ENCODE measurements at regions not wholly inside any gene's neighbourhood (a gene's known extent, or its start where the extent isn't known, plus 50 kb on each side); places are given as distances from the start of the nearest gene placed in this dataset.

- H3K36me3 Mint-ChIP-seq (ENCODE audit: low read depth): no peaks in the 10 kb centered on the region
- no peak overlapping the region for H3K4me3 Mint-ChIP-seq (ENCODE audit: unreplicated experiment)
- H3K9me3 Mint-ChIP-seq (ENCODE audit: low read depth): no peaks in the 10 kb centered on the region
- TF ChIP-seq, protein P1, sequence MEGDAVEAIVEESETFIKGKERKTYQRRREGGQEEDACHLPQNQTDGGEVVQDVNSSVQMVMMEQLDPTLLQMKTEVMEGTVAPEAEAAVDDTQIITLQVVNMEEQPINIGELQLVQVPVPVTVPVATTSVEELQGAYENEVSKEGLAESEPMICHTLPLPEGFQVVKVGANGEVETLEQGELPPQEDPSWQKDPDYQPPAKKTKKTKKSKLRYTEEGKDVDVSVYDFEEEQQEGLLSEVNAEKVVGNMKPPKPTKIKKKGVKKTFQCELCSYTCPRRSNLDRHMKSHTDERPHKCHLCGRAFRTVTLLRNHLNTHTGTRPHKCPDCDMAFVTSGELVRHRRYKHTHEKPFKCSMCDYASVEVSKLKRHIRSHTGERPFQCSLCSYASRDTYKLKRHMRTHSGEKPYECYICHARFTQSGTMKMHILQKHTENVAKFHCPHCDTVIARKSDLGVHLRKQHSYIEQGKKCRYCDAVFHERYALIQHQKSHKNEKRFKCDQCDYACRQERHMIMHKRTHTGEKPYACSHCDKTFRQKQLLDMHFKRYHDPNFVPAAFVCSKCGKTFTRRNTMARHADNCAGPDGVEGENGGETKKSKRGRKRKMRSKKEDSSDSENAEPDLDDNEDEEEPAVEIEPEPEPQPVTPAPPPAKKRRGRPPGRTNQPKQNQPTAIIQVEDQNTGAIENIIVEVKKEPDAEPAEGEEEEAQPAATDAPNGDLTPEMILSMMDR (IDR thresholded peaks at IDR 0.05): no peak
- peak overlapping the region; percentile 25 for H3K27ac Mint-ChIP-seq (ENCODE audit: unreplicated experiment)
- no peak for DNase-seq (ENCODE audit: low spot score)
- H3K27me3 Mint-ChIP-seq (ENCODE audit: low read depth): no peaks in the 10 kb centered on the region
- H3K4me1 Mint-ChIP-seq (ENCODE audit: low read depth): peaks cover 13% of the 10 kb centered on the region
Measured at GRCh38 chr12:65765436-65765813, 58.9 kb upstream of the HMGA2 start.

DNA sequence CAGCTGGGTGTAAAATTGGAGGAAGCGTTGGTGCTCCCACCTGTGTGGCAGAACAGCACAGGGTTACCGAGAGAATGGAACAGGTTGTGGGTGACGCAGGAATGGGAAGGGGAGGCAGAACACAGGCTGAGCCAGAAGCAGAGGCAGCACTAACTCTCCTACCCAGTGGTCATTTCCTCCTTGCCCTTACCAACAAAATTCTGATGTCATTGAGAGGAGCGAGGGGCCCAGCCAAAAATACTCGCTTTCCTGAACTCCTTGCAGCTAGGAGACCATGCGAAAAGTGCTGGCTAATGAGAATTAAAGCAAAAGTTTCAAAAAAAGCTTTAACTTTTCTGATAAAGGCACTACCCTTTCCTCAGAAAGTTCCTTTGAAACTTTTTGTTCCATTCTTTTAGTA, 54.4 kb upstream of the HMGA2 start:
- TF ChIP-seq, protein P1 (IDR thresholded peaks at IDR 0.05): no peak
- Mint-ChIP-seq H3K36me3 (ENCODE audit: low read depth) (no peaks in the 10 kb centered on the region), H3K4me1 (ENCODE audit: low read depth) (peaks cover 10% of the 10 kb centered on the region), H3K27me3 (ENCODE audit: low read depth) (peaks cover 2% of the 10 kb centered on the region), H3K27ac (ENCODE audit: unreplicated experiment) (no peak overlapping the region), H3K9me3 (ENCODE audit: low read depth) (peaks cover 3% of the 10 kb centered on the region), H3K4me3 (ENCODE audit: unreplicated experiment) (no peak overlapping the region)
- no peak for DNase-seq (ENCODE audit: low spot score)

Data from chondrocyte (in vitro differentiated cells).